H1 (cell line): ENCODE measurements at regions not wholly inside any gene's neighbourhood (a gene's known extent, or its start where the extent isn't known, plus 50 kb on each side); places are given as distances from the start of the nearest gene placed in this dataset.

Experiments
- CTCF ChIA-PET: fragments of 300-600 bp; sonication (Branson Sonifier 250); formaldehyde crosslinking; loops from one replicate; lab custom pipeline; 2021; ENCODE audit not compliant: partially characterized antibody; lab: Charles Lee
- POLR2A ChIA-PET: fragments of 300-600 bp; sonication (Branson Sonifier 250); formaldehyde crosslinking; loops from one replicate; lab custom pipeline; 2021; ENCODE audit warnings: inconsistent platforms; ENCODE audit not compliant: partially characterized antibody; lab: Charles Lee
- DNase-seq, 2 experiments: peaks; one replicate each; pipeline versions ENCODE4 v3.0.0 to v3.0.0-alpha.2; 2010 to 2022; ENCODE audit warnings: low spot score in 2 of 2, low read depth in 1 of 2, mixed read lengths in 1 of 2
- FAIRE-seq: peaks from 2 replicates; lab custom pipeline; 2011; peaks lifted over from hg19 to GRCh38; lab: Jason Lieb, UNC
- H2AFZ ChIP-seq: 2 replicates; pipeline ENCODE4 v1.8.1; 2012; ENCODE audit warnings: low read length, inconsistent platforms
- H2AK5ac ChIP-seq: 2 replicates; pipeline ENCODE4 v1.6.1; 2013; ENCODE audit warnings: low read depth, low read length
- H2BK120ac ChIP-seq: replicated peaks from 2 replicates; pipeline ENCODE3; 2013; ENCODE audit warnings: low read depth, low read length, inconsistent platforms
- H2BK12ac ChIP-seq: 2 replicates; pipeline ENCODE4 v1.6.1; 2013; ENCODE audit warnings: low read depth, low read length
- H2BK15ac ChIP-seq: 2 replicates; pipeline ENCODE4 v1.6.1; 2013; ENCODE audit warnings: low read length
- H2BK20ac ChIP-seq: 2 replicates; pipeline ENCODE4 v1.6.1; 2013; ENCODE audit warnings: low read length
- H2BK5ac ChIP-seq: 2 replicates; pipeline ENCODE4 v1.6.1; 2013; ENCODE audit warnings: low read depth, low read length
- H3K14ac ChIP-seq: 2 replicates; pipeline ENCODE4 v1.6.1; 2013; ENCODE audit warnings: inconsistent platforms; ENCODE audit not compliant: insufficient read length
- H3K18ac ChIP-seq: 2 replicates; pipeline ENCODE4 v1.6.1; 2013; ENCODE audit warnings: low read length; ENCODE audit errors: extremely low read depth
- H3K23ac ChIP-seq: 2 replicates; pipeline ENCODE4 v1.6.1; 2013; ENCODE audit warnings: inconsistent platforms; ENCODE audit not compliant: insufficient read length
- H3K23me2 ChIP-seq: 2 replicates; pipeline ENCODE4 v1.6.1; 2013; ENCODE audit warnings: low read depth, low read length
- H3K27ac ChIP-seq: 2 replicates; pipeline ENCODE4 v1.6.1; 2011; ENCODE audit warnings: low read depth, low read length, inconsistent platforms
- H3K27me3 ChIP-seq, 4 experiments: replicated peaks in 1 of 4; 1 replicate in 1 of 4; 2 replicates in 3 of 4; pipeline versions ENCODE4 v1.6.1 to v1.8.1; 2011 to 2013; ENCODE audit warnings: low read length in 3 of 4, mild to moderate bottlenecking in 3 of 4, inconsistent platforms in 2 of 4, mixed read lengths in 2 of 4, moderate library complexity in 1 of 4; ENCODE audit not compliant: control insufficient read depth in 3 of 4, insufficient read depth in 3 of 4; ENCODE audit errors: extremely low read depth in 1 of 4
- H3K36me3 ChIP-seq, 4 experiments: 2 replicates each; pipeline versions ENCODE4 v1.6.1 to v1.8.1; 2011 to 2013; ENCODE audit warnings: mild to moderate bottlenecking in 4 of 4, low read length in 3 of 4, moderate library complexity in 2 of 4, control low read depth in 1 of 4, inconsistent platforms in 1 of 4; ENCODE audit not compliant: insufficient read depth in 4 of 4, control insufficient read depth in 2 of 4
- H3K4ac ChIP-seq: replicated peaks from 2 replicates; pipeline ENCODE3; 2013; ENCODE audit warnings: low read length, low read depth, mixed read lengths, inconsistent platforms; ENCODE audit not compliant: insufficient read length
- H3K4me1 ChIP-seq, 4 experiments: replicated peaks in 1 of 4; 1 replicate in 1 of 4; 2 replicates in 3 of 4; pipeline versions ENCODE4 v1.6.1 to v1.8.1; 2011 to 2013; ENCODE audit warnings: low read length in 3 of 4, inconsistent platforms in 2 of 4, mixed read lengths in 1 of 4; ENCODE audit not compliant: insufficient read depth in 4 of 4, control insufficient read depth in 3 of 4
- H3K4me2 ChIP-seq, 2 experiments: 2 replicates each; pipeline versions ENCODE4 v1.6.1 to v1.8.1; 2011 to 2013; ENCODE audit warnings: low read depth in 2 of 2, low read length in 2 of 2, control low read depth in 1 of 2, inconsistent platforms in 1 of 2, mild to moderate bottlenecking in 1 of 2; ENCODE audit not compliant: insufficient read depth in 1 of 2
- H3K4me3 ChIP-seq, 4 experiments: fragments of 200-600, 300-600 bp in 1 of 4; sonication (generic), shearing (Covaris generic), sonication (Bioruptor Twin) in 1 of 4; 2 replicates each; pipeline versions ENCODE4 v1.5.1 to v1.8.1; 2011 to 2016; ENCODE audit warnings: low read length in 4 of 4, low read depth in 3 of 4, control low read depth in 2 of 4, inconsistent platforms in 2 of 4, mild to moderate bottlenecking in 2 of 4, mixed read lengths in 1 of 4, moderate library complexity in 1 of 4; ENCODE audit not compliant: insufficient read depth in 2 of 4; ENCODE audit errors: extremely low read depth in 1 of 4
- H3K56ac ChIP-seq: replicated peaks from 2 replicates; pipeline ENCODE3; 2013; ENCODE audit warnings: low read depth, mild to moderate bottlenecking, mixed read lengths, low read length, inconsistent platforms; ENCODE audit not compliant: insufficient read length
- H3K79me1 ChIP-seq: 2 replicates; pipeline ENCODE4 v1.6.1; 2013; ENCODE audit warnings: low read depth, low read length, control low read depth
- H3K79me2 ChIP-seq, 2 experiments: 2 replicates each; pipeline versions ENCODE4 v1.6.1 to v1.8.1; 2012 to 2013; ENCODE audit warnings: low read length in 2 of 2, mild to moderate bottlenecking in 2 of 2, inconsistent platforms in 1 of 2; ENCODE audit not compliant: insufficient read depth in 2 of 2, control insufficient read depth in 1 of 2
- H3K9ac ChIP-seq, 4 experiments: replicated peaks in 1 of 4; 1 replicate in 1 of 4; 2 replicates in 3 of 4; pipeline versions ENCODE4 v1.6.1 to v1.8.1; 2011 to 2013; ENCODE audit warnings: low read depth in 3 of 4, low read length in 3 of 4, control low read depth in 2 of 4, mild to moderate bottlenecking in 2 of 4, moderate library complexity in 2 of 4, inconsistent platforms in 1 of 4; ENCODE audit errors: extremely low read depth in 1 of 4
- H3K9me3 ChIP-seq, 2 experiments: 2 replicates each; pipeline versions ENCODE4 v1.6.1 to v1.8.1; 2012 to 2013; ENCODE audit warnings: mild to moderate bottlenecking in 2 of 2, moderate library complexity in 2 of 2, control low read depth in 1 of 2, inconsistent platforms in 1 of 2, low read depth in 1 of 2, low read length in 1 of 2, mixed read lengths in 1 of 2; ENCODE audit not compliant: insufficient read depth in 2 of 2
- H4K20me1 ChIP-seq, 2 experiments: replicated peaks in 1 of 2; 2 replicates each; pipeline versions ENCODE3 to v1.8.1; 2011 to 2013; ENCODE audit warnings: inconsistent platforms in 2 of 2, low read length in 2 of 2, mild to moderate bottlenecking in 1 of 2; ENCODE audit not compliant: insufficient read depth in 2 of 2, control insufficient read depth in 1 of 2
- H4K5ac ChIP-seq: 2 replicates; pipeline ENCODE4 v1.6.1; 2013; ENCODE audit warnings: low read length, low read depth, mixed read lengths, inconsistent platforms; ENCODE audit not compliant: insufficient read length
- H4K8ac ChIP-seq: 2 replicates; pipeline ENCODE4 v1.8.0; 2013; ENCODE audit warnings: mild to moderate bottlenecking, moderate library complexity, low read length, inconsistent platforms; ENCODE audit not compliant: insufficient read depth; ENCODE audit errors: extremely low read depth
- H4K91ac ChIP-seq: replicated peaks from 2 replicates; pipeline ENCODE3; 2013; ENCODE audit warnings: low read length, mixed read lengths, inconsistent platforms; ENCODE audit not compliant: insufficient read length
- ASH2L ChIP-seq: fragments of 200-600, 300-600 bp; sonication (generic); IDR thresholded peaks from one replicate; pipeline ENCODE4 v1.7.1; 2017; ENCODE audit warnings: low read length
- BACH1 ChIP-seq: IDR thresholded peaks from 2 replicates; pipeline ENCODE4 v1.6.1; 2012; ENCODE audit warnings: low read length, improper control_type of control experiment
- BRCA1 ChIP-seq: IDR thresholded peaks from 2 replicates; pipeline ENCODE4 v1.6.1; 2012; ENCODE audit warnings: low read depth, low read length, improper control_type of control experiment
- CBX5 ChIP-seq: fragments of 300-800, 300-1000 bp; sonication (generic); IDR thresholded peaks from 2 replicates; pipeline ENCODE4 v1.7.1; 2016; ENCODE audit warnings: antibody characterized with exemption, low read length, low read depth
- CHD2 ChIP-seq: IDR thresholded peaks from 2 replicates; pipeline ENCODE4 v1.6.1; 2012; ENCODE audit warnings: low read length, improper control_type of control experiment
- E2F6 ChIP-seq: IDR thresholded peaks from 2 replicates; pipeline ENCODE4 v1.6.1; 2012; ENCODE audit warnings: inconsistent platforms
- GABPA ChIP-seq: IDR thresholded peaks from 2 replicates; pipeline ENCODE4 v1.6.1; 2011; ENCODE audit warnings: mild to moderate bottlenecking, low read length, moderate library complexity, borderline replicate concordance; ENCODE audit not compliant: insufficient read depth
- HDAC2 ChIP-seq, 2 experiments: fragments of 300-600 bp in 1 of 2; sonication (generic) in 1 of 2; IDR thresholded peaks; 2 replicates each; pipeline ENCODE4 v1.6.1; 2011 to 2012; ENCODE audit warnings: low read depth in 2 of 2, low read length in 2 of 2, mild to moderate bottlenecking in 2 of 2, moderate library complexity in 2 of 2, borderline replicate concordance in 1 of 2, inconsistent platforms in 1 of 2
- KDM1A ChIP-seq: fragments of 200-600, 300-600 bp; sonication (generic); IDR thresholded peaks from 2 replicates; pipeline ENCODE4 v1.7.1; 2016; ENCODE audit warnings: mild to moderate bottlenecking, low read length, borderline replicate concordance
- KDM5A ChIP-seq: fragments of 200-600 bp; IDR thresholded peaks from 2 replicates; pipeline ENCODE4 v1.7.1; 2012; ENCODE audit warnings: mild to moderate bottlenecking, low read length, inconsistent platforms, mixed read lengths
- SUZ12 ChIP-seq: fragments of 200-600 bp; sonication (generic); IDR thresholded peaks from 2 replicates; pipeline ENCODE4 v1.6.1; 2012; ENCODE audit warnings: mild to moderate bottlenecking, inconsistent platforms, low read length, moderate library complexity, mixed read lengths
- WGBS, 2 experiments: shearing (Covaris generic) in 1 of 2; methylation state at CpG; one replicate each; pipeline versions ENCODE4 v1.1.6 to v1.1.7; 2013 to 2015; ENCODE audit warnings: low lambda C conversion rate in 2 of 2, mixed read lengths in 2 of 2, inconsistent platforms in 1 of 2, low coverage in 1 of 2, missing lambda C conversion rate in 1 of 2; ENCODE audit not compliant: insufficient replicate concordance in 2 of 2, insufficient coverage in 1 of 2, insufficient read length in 1 of 2; ENCODE audit errors: extremely low coverage in 1 of 2, missing lambda C conversion rate in 1 of 2; 5-methylcytosine and 5-hydroxymethylcytosine counted together

GRCh38 chr2:128986867-128987268 is 668.2 kb upstream of the HS6ST1 start:
- Histone ChIP-seq H3K9me3 (no peaks in the 10 kb centered on the region), H2BK12ac (no peak overlapping the region), H4K5ac (no peak overlapping the region), H4K20me1 (no peaks in the 10 kb centered on the region), H3K23ac (no peak overlapping the region), H3K36me3 (no peaks in the 10 kb centered on the region), H3K79me1 (no peaks in the 10 kb centered on the region), H3K4ac (no peak overlapping the region), H3K27ac (no peak overlapping the region), H2BK5ac (no peak overlapping the region), H3K23me2 (no peaks in the 10 kb centered on the region), H3K9ac (no peak overlapping the region), H2BK15ac (no peak overlapping the region), H3K79me2 (no peaks in the 10 kb centered on the region), H3K4me1 (no peaks in the 10 kb centered on the region), H3K56ac (no peak overlapping the region), H2BK20ac (no peak overlapping the region), H3K18ac (no peak overlapping the region), H2BK120ac (no peak overlapping the region), H3K27me3 (no peaks in the 10 kb centered on the region), H3K14ac (no peak overlapping the region), H2AFZ (no peak overlapping the region), H3K4me3 (no peak overlapping the region), H3K4me2 (no peak overlapping the region), H4K8ac (no peak overlapping the region; the same call in 1 of the 2 replicates), H4K91ac (no peak overlapping the region), H2AK5ac (no peak overlapping the region)
- FAIRE-seq (no peak), DNase-seq (no peak)
- 89% methylated on average over 9 of the region's 9 CpGs; no CpG with 5 or more reads in 1 of the 2 experiments for WGBS, 2 experiments
- TF ChIP-seq CHD2 (no peak), BACH1 (no peak), KDM5A (no peak), GABPA (no peak), BRCA1 (no peak), SUZ12 (no peak), HDAC2 (IDR thresholded peaks at IDR 0.05; ENCODE audit: borderline replicate concordance in 1 of 2, low read depth in 2 of 2, low read length in 2 of 2) (no peak), ASH2L (no peak), KDM1A (no peak), CBX5 (no peak), E2F6 (no peak)
- ChIA-PET POLR2A (no interaction called here), CTCF (interaction anchor here (1.7 kb wide), 1 partner anchor 8 kb away, joined by 5 read pairs; no protein-coding TSS in a partner anchor)
